Fibroblast of the conjunctiva (primary cell): ENCODE measurements at regions not wholly inside any gene's neighbourhood (a gene's known extent, or its start where the extent isn't known, plus 50 kb on each side); places are given as distances from the start of the nearest gene placed in this dataset.

Experiments
- DNase-seq: peaks from one replicate; pipeline ENCODE4 v3.0.0-alpha.2; 2010; ENCODE audit warnings: low read depth

DNA sequence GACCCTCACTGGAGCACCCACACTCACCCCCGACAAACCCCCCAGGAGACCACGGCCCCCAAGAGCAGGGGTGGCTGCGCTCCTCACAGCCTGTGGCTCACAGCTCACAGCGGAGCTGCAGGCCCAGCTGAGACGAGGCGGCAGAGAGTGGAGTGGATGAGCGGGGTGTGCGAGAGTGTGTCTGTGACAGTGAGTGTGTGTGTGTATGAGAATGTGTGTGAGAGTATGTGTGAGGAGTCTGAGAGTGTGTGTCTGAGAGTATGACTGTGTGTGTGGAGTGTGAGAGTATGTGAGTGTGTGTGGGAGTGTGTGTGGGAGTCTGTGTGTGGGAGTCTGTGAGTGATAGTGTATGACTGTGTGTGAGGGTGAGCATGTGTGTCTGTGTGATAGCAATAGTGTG, 55.3 kb upstream of the ID2 start:
- no peak for DNase-seq

- no peak for DNase-seq
Measured at GRCh38 chr2:8627019-8627691, 54.7 kb upstream of the ID2 start.

- DNase-seq: no peak
Measured at GRCh38 chr2:8627692-8628085, 54.2 kb upstream of the ID2 start.

DNA sequence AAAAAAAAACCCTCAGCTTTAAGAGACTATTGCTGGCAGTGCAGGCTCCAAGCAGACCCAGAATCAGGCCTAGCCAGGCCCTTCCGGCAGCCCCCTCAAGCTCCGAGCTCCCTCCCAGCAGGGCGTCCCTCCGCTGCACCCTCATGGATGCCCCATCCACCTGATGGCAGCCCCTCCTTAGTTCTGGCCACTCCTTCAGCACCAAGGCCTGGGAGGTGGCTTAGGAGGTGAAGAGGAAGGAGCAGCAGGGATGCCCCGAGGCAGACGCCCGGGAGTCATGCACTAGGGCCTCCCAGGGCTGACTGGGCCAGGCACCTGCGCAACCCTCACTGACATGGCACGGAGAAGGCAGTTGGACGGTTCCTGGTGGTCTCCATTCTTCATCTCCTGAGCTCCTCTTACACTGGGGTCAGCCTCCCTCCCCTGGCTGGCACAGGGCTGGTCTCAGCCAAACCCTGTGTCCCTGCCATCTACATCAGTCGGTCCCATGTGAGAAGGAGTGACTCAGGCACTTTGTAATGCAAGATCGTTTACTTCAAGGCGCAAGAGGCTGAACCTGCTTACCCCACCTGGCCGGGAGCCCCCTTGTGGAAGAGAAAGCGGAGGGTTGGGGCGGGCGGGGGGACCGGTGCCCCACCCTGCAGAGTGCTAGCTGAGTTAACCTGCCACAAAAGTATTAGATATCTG, 53.5 kb upstream of the ID2 start:
- no peak for DNase-seq

- DNase-seq: no peak
Measured at GRCh38 chr2:8628866-8629209, 53.0 kb upstream of the ID2 start.

DNA sequence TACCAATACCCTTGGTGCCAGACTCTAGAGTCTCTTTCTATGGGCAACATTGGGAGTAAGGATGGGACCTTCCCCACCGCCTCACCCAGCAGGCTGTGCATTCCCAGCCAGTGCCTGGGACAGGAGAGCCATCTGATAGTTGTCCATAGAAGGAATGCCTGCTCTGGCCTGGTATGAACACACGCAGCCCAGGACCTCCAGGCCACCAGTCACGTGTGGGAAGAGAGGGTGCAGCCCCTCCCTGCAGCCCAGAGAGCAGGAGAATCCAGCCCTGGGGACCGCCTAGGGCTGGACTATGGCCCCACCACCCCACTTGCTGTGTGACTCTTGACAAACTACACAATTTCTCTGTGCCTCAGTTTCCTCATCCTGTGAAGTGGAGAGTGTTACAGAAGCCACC, 52.5 kb upstream of the ID2 start:
- no peak for DNase-seq

GRCh38 chr2:8630676-8631464, 51.0 kb upstream of the ID2 start:
- DNase-seq: no peak

DNA sequence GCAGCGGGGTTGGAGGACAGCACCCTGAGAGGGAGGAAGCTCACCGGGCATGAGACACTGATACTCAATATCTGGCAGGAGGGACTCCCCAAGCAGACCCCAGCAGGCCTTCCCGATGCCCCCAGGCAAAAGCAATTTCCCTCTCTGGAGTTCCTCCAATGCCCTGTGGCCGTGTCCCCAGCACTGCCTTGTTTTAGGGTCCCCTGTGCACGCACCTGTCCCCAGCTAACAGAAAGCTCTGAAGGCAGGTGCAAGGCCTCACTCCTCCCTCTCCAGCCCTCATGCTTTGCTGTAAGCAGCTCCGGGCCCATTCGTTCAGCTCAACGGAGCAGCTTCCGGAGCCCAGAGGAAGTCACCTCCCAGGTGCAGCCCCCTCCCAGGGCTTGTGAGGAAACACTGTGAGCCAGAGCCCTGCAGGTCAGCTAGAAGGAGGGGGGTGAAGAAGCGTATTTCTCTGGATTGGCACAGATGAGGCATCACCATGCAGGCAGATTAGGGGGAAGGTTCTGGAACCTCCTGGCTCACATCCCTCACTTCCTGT, 50.3 kb upstream of the ID2 start:
- DNase-seq: no peak
